CD4-positive, alpha-beta T cell treated with Interleukin-15 for 4 hours (primary cell): ENCODE measurements at regions not wholly inside any gene's neighbourhood (a gene's known extent, or its start where the extent isn't known, plus 50 kb on each side); places are given as distances from the start of the nearest gene placed in this dataset.
"Not testable (repeated sequence)": the region's sequence is repeated elsewhere in the genome, so short reads cannot be mapped to it uniquely, and the experiment has no call there.

ENCODE experiments used
- DNase-seq: peaks from one replicate; pipeline ENCODE4 v3.0.0-alpha.2; 2020; ENCODE audit warnings: low spot score

DNA sequence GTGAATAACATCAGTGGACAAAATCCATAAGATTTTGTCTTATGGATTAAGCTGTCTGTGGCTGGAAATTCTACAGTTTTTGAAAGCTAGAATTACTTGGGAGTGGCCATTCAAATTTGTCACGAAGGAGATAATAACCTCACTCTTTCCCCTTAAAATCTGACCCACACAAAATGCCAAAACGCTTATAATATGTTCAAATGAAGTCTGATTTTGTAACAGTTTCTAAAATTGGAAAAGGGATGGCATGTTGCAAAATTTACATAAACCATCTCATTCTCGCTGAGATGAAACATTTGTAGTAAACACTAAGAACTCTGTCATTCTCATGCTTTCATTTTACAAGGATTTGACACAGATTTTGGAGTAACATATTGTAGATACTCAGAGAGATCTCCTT, 112.7 kb downstream of the GJA1 start:
- no peak for DNase-seq

DNA sequence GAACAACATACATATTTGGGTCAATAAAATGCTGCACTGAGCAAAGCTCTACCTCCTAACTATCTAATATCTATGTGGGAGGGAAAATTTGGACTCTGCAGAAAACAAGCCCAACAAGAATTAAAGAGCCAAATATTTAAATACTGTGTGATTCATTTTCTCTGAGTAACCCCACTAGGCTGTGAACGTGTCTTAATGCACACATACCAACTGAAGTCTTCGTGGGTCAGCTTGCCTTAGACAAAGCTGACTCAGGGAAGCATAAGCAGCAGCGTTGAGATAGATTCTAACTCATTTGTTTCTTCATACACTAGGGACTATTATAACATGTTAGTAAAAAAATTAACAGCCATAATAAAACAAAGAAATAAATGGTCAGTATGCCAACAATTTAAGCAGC, 114.3 kb downstream of the GJA1 start:
- DNase-seq: no peak

- DNase-seq: no peak
These were observed 115.1 kb downstream of the GJA1 start for GRCh38 chr6:121550491-121551010.

DNA sequence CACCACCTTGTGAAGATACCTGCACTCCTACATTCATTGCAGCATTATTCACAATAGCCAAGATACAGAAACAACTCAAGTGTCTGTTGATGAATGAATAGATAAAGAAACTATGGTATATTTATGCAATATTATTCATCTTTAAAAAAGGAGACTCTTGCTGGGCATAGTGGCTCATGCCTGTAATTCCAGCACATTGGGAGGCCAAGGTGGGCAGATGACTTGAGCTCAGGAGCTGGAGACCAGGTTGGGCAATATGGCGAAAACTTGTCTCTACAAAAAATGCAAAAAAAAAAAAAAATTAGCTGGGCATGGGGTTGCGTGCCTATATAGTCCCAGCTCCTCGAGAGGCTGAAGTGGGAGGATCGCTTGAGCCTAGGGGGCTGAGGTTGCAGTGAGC, 119.8 kb downstream of the GJA1 start:
- DNase-seq: no peak

- not testable (repeated sequence) for DNase-seq
These were observed 120.7 kb downstream of the GJA1 start for GRCh38 chr6:121556149-121556548.

- DNase-seq: no peak
These were observed 121.9 kb downstream of the GJA1 start for GRCh38 chr6:121557146-121557940.

DNA sequence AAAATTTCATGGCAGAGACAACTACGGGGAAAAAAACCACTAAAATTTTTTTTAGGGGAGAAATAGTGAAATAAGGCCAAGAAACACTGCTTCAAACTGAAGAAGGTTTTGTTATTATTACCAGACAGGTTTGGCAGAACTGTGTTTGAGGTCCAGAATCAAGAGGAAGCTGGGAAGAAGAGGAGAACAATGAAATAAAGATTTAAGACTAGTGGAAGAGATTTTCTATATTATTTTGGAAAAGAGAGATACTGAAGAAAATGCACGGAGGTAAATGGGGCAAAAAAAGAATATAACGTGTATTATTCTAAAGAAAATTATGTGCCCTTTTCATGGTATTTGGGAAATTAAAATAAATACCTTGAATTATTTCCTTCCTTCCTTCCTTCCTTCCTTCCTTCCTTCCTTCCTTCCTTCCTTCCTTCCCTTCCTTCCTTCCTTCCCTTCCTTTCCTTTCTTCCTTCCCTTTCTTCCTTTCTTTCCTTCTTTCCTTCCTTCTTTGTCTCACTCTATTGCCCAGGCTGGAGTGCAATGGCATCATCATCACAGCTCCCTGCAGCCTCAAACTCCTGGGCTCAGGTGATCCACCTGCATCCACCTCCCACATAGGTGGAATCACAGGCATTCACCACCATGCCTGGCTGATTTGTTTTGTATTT, 124.3 kb downstream of the GJA1 start:
- no peak for DNase-seq

DNA sequence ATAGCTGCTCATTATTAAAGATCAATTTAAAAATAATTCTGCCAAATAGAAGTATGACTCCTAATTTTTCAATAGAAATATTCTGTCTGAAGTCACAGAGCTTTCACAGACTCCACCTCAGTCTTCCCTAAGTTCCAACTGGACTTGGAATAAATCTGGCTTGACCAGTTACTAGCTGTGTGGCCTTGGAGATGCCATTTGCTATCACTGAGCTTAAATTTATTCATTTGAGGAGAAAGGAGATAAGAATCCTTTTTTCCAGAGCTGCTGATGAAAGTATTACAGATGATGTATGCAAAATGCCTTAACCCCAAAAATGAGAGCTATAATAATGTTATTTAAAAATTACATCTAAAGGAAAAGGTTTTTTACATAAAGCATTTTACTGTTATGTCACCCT, 125.0 kb downstream of the GJA1 start:
- no peak for DNase-seq

- DNase-seq: no peak
These were observed 127.8 kb downstream of the GJA1 start for GRCh38 chr6:121563286-121563685.

DNA sequence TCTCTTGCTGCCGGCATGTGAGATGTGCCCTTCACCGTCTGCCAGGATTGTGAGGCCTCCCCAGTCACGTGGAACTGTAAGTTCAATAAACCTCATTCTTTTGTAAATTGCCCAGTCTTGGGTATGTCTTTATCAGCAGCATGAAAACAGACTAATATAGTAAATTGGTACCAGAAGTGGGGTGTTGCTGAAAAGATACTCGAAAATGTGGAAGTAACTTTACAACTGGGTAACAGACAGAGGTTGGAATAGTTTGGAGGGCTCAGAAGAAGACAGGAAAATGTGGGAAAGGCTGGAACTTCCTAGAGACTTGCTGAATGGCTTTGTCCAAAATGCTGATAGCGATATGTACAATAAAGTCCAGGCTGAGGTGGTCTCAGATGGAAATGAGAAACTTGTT, 129.1 kb downstream of the GJA1 start:
- not testable (repeated sequence) for DNase-seq

DNA sequence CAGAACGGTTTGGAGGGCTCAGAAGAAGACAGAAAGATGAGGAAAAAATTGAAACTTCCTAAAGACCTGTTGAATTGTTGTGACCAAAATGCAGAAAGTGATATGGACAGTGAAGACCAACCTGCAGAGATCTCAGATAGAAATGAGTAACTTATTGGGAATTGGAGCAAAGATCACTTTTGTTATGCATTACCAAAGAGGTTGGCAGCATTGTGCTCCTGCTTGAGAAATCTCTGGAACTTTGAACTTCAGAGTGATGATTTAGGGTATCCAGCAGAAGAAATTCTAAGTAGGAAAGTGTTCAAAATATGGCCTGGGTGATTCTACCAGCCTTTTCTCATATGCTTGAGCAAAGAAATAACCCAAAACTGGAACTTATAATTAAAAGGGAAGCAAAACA, 136.0 kb downstream of the GJA1 start:
- DNase-seq: no peak

DNA sequence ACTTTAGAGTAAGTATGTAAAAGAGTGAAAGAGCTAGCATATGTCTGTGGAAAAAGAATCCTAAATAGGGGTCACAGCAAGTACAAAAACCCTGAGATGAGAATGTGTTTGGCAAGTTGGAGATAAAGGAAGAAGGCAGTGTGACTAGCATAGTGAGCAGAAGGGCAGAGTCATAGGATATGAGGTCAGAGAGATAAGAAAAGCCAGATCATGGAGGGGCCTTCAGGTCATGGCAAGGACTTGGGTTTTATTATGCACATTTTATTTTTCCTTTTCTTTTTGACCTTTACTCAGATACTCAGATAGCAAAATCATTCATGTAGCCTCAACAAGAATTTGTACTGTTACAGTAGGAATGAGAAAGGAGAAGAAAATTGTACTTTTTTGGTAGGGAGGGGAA, 138.0 kb downstream of the GJA1 start:
- no peak for DNase-seq

GRCh38 chr6:121578216-121578615, 142.8 kb downstream of the GJA1 start:
- DNase-seq: no peak

DNA sequence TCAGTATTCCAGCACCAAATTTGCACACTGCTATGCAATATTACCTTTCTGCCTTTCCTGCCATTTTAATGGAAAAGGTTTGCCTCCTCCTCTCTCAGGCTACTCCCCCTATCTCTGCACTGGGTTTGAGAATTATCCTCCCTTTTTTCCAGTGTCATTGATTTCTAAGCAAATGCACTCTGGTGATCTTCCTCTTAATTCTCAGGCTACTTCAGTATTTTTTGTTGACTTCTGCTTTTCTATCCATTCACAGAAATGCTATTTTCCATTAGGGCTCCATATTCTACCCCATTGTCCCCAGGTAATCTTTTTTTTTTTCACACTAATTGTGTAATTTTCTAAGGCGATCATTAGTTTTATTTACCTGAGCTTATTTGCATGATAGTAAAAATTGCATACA, 144.0 kb downstream of the GJA1 start:
- no peak for DNase-seq

GRCh38 chr6:121581327-121581726, 145.9 kb downstream of the GJA1 start:
- DNase-seq: no peak

DNA sequence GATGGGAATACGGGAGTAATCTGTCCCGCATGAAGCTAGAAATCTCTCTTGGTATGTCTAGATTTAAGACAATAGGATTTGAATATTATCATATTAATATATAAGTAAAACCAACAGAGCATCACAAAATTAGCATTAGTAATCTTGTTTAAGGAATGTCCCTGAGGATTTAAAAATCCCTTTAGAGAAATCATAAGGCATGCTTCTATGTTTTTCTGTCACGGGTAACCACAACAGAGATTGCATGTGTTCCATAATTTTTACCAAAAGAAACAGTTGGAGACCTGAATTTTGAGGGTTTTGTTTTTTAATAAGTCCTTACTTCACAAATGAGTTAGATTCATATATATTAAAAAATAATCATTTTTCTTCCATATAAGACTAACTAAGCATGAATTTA, 146.8 kb downstream of the GJA1 start:
- DNase-seq: no peak

DNA sequence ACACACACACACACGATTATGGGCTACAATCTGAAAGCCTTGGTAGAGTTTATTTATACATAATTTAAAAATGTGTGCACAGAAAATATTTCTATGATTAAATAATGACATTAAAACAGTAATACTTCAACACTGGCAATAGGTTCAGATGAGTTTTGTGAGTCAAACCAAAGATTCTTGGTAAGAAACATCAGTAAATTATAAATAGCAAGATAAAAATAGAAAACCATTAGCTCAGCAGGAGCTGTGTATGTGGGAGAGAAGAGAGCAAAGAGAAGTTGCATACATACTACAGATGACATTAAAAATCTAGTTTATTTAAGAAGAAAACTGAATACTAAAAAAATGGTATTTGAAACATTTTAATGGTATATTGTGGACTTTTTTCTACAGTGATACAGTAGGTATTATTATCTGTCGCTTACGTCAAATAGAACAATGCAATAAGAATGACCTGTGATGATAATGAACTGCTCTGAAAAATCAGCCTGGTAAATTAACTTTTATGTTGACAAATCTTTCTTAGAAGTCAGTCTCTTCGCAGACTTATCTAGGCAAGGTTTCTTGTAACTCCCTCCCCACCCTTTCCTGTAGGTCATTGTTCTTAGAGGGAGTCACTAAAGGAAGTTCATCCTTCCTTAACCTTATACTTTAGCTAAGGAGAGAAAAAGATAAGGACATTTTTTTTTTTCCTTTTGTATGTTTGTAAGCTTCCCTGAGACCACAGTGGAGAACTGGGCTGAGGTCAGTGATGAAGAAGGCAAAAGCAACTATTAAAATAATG, 149.3 kb downstream of the GJA1 start:
- DNase-seq: no peak

DNA sequence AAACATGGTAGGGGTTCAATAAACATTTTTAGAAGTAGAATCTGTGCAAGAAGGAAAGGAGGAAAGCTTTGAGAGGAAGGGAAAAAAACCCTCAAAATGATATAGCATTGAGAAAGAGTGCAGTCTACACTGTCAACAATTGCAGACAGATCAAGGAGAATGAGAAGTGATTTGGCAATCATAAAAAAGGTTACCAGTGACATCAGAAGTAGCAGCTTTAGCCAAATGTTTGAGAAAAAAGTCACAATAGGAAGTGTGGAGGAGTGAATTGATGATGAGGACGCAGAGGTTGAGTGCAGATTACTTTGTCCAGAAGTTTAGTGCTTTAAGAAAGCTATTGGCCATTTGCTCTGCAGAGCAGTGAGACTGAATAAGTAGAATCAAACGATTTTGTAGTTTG, 155.0 kb downstream of the GJA1 start:
- DNase-seq: no peak

GRCh38 chr6:121590916-121591315, 155.5 kb downstream of the GJA1 start:
- no peak for DNase-seq

DNA sequence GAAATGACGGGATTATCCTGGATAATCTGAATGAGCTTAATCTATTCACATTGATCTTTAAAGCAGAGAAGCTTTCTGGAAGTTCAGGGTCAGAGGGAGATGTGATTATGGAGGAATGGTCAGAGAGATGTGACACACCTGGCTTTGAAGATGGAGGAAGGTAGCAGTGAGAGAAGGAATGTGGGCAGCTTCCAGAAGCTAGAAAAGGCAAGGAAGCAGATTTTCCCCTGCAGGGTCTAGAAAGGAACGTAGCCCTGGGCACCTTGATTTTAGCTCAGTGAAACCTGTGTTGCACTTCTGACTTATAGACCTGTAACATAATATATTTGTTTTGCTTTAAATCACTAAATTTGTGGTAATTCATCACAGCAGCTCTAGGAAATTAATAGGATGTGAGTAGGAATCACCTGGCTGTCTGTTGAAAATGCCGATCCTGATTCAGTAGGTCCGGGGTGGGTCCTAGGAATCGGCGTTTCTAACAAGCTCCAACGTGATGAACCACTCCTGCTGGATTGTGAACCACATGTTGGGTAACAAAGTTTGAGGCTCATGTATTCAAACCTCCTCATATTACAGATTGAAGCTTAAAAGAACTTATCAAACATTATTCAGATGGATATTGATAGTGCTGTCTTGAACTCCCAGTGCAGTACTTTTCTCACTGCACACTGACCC, 157.0 kb downstream of the GJA1 start:
- DNase-seq: no peak

- no peak for DNase-seq
These were observed 157.7 kb downstream of the GJA1 start for GRCh38 chr6:121593011-121593641.

DNA sequence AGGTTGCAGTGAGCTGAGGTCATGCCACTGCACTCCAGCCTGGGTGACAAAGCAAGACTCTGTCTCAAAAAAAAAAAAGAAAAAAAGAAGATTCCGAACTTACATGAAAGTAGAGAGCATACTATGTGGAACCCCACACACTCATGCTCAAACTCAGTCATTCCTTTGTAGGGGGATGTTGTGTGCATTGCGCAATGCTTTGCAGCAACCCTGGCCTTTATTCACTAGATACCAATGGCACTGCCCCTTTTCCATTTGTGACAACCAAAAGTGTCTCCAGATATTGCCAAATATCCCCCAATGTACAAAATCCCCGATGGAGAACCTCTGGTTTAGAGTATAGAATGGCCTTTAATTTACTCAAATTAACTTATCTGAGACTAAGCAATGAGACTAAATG, 158.6 kb downstream of the GJA1 start:
- no peak for DNase-seq
